GM13977 (cell line): ENCODE measurements at regions not wholly inside any gene's neighbourhood (a gene's known extent, or its start where the extent isn't known, plus 50 kb on each side); places are given as distances from the start of the nearest gene placed in this dataset.

Source experiments
- DNase-seq: peaks from one replicate; pipeline ENCODE4 v3.0.0; 2012; ENCODE audit warnings: low spot score
- in situ Hi-C: fragments of 300-500 bp; cut with MboI; formaldehyde crosslinking; loops from one replicate; pipeline ENCODE4 v1.12.0; 2022; ENCODE audit warnings: low sequenced_read_pairs, low pct_unique_long_range_greater_than_20kb, mixed read lengths, inconsistent platforms; ENCODE audit not compliant: unreplicated experiment
- TF ChIP-seq, protein P1 (sequence below): IDR thresholded peaks from 2 replicates; pipeline ENCODE4 v1.5.1; 2012; ENCODE audit warnings: mild to moderate bottlenecking, control low read depth; ENCODE audit not compliant: insufficient read depth; ENCODE audit errors: extremely low read depth, missing control alignments

DNA sequence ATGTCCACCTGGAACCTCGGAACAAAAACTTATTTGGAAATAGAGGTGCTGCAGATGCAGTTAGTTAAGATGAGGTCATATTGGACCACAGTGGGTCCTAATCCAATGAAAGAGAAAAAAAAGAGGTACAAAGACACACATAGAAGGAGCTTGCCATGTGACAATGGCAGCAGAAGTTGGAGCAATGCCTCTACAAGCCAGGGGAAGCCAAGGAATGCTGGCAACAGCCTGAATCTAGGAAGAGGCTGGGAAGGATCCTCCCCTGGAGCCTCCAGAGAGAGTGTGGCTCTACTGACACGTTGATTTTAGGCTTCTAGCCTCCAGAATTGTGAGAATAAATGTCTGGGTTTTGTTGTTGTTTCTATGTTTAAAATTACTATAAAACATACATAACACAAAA lies 521.8 kb upstream of the CCDC196 start:
- in situ Hi-C loops, result loop anchor here (25.0 kb wide), 1 partner anchor 552 kb away; the partner anchor contains the start of gene FUT8
- TF ChIP-seq, protein P1, sequence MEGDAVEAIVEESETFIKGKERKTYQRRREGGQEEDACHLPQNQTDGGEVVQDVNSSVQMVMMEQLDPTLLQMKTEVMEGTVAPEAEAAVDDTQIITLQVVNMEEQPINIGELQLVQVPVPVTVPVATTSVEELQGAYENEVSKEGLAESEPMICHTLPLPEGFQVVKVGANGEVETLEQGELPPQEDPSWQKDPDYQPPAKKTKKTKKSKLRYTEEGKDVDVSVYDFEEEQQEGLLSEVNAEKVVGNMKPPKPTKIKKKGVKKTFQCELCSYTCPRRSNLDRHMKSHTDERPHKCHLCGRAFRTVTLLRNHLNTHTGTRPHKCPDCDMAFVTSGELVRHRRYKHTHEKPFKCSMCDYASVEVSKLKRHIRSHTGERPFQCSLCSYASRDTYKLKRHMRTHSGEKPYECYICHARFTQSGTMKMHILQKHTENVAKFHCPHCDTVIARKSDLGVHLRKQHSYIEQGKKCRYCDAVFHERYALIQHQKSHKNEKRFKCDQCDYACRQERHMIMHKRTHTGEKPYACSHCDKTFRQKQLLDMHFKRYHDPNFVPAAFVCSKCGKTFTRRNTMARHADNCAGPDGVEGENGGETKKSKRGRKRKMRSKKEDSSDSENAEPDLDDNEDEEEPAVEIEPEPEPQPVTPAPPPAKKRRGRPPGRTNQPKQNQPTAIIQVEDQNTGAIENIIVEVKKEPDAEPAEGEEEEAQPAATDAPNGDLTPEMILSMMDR, result no peak
- DNase-seq, result no peak

DNA sequence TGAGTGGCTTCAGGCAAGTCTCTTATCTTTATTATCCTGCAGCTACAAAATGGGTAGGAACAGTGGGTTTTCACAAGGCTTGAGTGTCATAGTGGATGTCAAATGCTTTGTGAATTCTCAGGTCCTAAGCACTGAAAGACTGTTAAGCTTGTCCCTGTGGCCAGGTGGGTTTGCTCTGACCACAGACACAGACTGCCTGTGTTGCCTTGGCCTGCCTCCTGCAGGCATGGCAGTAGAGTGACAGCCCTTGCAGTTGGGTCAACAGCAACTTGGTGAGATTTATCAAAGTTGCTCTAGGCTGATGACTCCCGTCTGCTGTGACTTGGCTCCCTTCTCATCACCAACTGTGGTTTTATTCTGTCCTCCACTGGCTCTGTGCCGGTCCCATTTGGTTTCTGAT lies 520.0 kb upstream of the CCDC196 start:
- in situ Hi-C loops, result loop anchor here (25.0 kb wide), 1 partner anchor 554 kb away; the partner anchor contains the start of gene FUT8
- TF ChIP-seq, protein P1, result no peak
- no peak for DNase-seq

DNA sequence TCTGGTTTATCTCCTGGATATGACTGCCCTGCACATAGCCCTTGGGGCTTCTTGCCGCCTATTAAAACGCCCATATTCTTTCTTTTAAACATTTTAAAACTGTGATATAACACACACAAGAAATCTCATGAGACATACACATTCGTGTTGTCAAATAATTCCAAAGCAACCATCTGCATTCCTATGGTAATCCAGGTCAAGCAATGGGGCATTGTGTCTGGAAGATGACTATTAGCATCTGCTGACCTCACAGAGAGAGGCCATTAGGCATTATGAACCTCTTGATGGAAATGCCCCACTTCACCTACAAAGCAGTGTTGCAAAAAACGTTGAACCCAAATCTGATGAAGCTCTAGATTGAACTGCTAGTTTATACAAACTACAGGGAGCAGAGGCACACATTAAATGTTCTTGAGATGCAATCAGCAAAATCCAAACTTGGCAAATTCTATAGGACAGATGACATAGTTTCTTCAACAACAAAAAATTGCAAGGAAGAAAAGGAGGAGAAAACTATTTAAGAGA lies 513.8 kb upstream of the CCDC196 start:
- in situ Hi-C loops, result loop anchor here (25.0 kb wide), 1 partner anchor 560 kb away; the partner anchor contains the start of gene FUT8
- TF ChIP-seq, protein P1, result no peak
- no peak for DNase-seq

DNA sequence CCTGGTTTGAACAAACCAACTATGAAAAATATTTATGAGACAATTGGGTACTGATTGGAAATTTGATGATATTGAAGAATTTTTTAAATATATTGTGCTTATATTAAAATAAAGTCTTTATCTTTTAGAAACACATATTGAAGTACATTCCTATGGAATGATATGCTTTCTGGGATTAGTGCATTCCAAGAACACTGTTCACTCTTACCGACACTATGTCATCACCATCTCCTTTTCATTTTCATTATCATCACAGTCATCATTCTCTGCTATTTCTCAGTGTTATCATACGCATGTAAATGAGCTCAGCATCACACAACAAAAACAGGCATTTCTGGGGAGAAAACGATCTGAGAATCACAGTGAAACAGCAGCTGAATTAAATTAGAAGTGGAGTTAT lies 513.3 kb upstream of the CCDC196 start:
- no peak for DNase-seq
- in situ Hi-C loops, result loop anchor here (25.0 kb wide), 1 partner anchor 561 kb away; the partner anchor contains the start of gene FUT8

DNA sequence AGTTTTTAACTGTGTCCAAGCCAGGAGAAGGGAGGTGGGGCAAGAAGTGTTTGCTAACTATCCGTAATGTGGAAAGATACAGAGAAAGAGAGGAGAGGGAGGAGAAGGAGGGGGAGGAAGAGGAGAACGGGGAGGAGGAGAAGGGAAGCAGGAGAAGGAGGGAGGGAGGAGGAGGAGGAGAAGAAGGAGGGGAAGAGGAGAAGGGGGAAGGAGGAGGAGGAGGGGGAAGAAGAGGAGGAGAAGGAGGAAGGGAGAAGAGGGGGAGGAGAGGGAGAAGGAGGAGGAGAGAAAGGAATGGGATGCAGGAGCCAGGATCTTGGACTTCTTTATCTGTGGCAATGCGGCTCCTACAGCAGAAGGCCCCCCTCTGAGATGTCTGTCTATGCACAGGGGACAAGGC lies 510.3 kb upstream of the CCDC196 start:
- TF ChIP-seq, protein P1, result no peak
- no peak for DNase-seq
- in situ Hi-C loops, result no loop called here

More for the DNA sequence above, 513.3 kb upstream of the CCDC196 start:
- TF ChIP-seq, protein P1, result no peak

DNA sequence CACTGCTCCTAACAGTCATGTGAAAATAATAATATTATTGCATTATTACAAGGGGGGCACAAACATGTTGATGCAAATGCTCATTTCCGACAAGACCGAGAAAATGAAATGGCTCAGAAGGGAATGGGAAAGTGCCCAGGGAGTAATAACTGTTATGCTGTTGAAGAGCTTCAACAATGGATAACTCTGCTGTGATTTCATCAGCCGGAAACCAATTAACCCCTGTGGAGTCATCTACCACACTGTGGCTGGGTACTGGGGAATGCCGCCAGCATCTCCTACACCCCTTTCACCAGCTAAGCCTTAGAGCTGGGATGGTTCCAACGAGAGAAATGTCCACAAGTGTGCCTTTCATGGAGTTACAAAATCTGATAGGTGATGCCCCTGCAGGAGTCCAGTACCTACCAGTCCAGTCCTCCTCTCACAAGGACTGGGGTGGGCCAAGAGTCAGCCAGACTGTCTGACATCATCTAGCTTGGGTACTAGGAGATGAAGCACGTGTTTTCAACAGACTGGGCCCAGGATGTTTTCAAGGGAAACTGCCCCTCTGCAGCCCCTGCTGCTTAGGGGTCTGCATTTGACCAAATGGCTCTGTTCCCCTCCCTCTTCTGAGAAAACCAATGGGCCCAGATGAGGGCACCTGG lies 509.3 kb upstream of the CCDC196 start:
- DNase-seq, result no peak
- in situ Hi-C loops, result no loop called here
- TF ChIP-seq, protein P1, result no peak
